HL-60 (cell line): ENCODE measurements at regions not wholly inside any gene's neighbourhood (a gene's known extent, or its start where the extent isn't known, plus 50 kb on each side); places are given as distances from the start of the nearest gene placed in this dataset.

Source experiments
- DNase-seq, 2 experiments: peaks; one replicate each; pipeline ENCODE4 v3.0.0-alpha.2; 2010 to 2020; ENCODE audit warnings: low read depth in 1 of 2, low spot score in 1 of 2
- H3K27ac ChIP-seq: fragments of 250-450 bp; sonication (Bioruptor Pico); replicated peaks from 2 replicates; pipeline ENCODE4 v1.5.1; 2020; ENCODE audit warnings: mild to moderate bottlenecking, moderate library complexity
- H3K27me3 ChIP-seq: fragments of 250-450 bp; sonication (Bioruptor Pico); 2 replicates; pipeline ENCODE4 v1.5.1; 2021; ENCODE audit warnings: mild to moderate bottlenecking, moderate library complexity; ENCODE audit not compliant: insufficient read depth, poor library complexity, severe bottlenecking
- H3K4me3 ChIP-seq: replicated peaks from 2 replicates; pipeline ENCODE4 v1.5.1; 2011; ENCODE audit warnings: mild to moderate bottlenecking, control low read depth, low read length; ENCODE audit not compliant: insufficient read depth
- GABPA ChIP-seq: IDR thresholded peaks from 2 replicates; pipeline ENCODE4 v1.6.1; 2012; ENCODE audit warnings: low read depth
- POLR2AphosphoS5 ChIP-seq: IDR thresholded peaks from 2 replicates; pipeline ENCODE4 v1.6.1; 2012; ENCODE audit warnings: low read depth
- SPI1 ChIP-seq: IDR thresholded peaks from 2 replicates; pipeline ENCODE4 v1.6.1; 2012; ENCODE audit warnings: low read depth, mild to moderate bottlenecking, borderline replicate concordance
- TF ChIP-seq, protein P1 (sequence below): IDR thresholded peaks from one replicate; pipeline ENCODE4 v1.5.1; 2011; ENCODE audit warnings: low read length, control low read depth, inconsistent platforms; ENCODE audit not compliant: insufficient read depth
- TF ChIP-seq, protein P2 (sequence below): IDR thresholded peaks from 2 replicates; pipeline ENCODE4 v1.6.1; 2012; ENCODE audit warnings: low read depth; ENCODE audit not compliant: insufficient replicate concordance

DNA sequence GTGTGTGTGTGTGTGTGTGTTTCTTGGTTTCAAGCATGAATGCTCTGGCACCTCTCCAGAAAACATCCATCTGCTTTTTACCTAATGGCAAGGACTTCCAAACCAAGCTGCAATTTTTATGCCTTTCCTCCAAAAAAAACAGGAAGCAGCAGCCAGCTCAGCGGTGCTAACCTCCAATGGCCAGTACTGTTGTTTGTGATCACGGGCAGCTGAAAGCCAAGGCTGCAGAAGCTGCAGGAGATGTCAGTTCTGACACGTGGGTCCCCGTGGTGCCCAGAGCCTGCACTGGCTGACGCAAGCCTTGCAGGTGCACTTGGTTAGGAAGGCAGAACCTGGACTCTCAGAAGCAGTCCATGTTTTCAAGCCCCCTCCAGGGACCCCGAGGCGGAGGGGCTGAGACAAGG is 313.6 kb upstream of the DDX53 start:
- Histone ChIP-seq H3K4me3 (no peak overlapping the region), H3K27me3 (peaks cover 2% of the 10 kb centered on the region), H3K27ac (no peak overlapping the region)
- TF ChIP-seq, protein P1, sequence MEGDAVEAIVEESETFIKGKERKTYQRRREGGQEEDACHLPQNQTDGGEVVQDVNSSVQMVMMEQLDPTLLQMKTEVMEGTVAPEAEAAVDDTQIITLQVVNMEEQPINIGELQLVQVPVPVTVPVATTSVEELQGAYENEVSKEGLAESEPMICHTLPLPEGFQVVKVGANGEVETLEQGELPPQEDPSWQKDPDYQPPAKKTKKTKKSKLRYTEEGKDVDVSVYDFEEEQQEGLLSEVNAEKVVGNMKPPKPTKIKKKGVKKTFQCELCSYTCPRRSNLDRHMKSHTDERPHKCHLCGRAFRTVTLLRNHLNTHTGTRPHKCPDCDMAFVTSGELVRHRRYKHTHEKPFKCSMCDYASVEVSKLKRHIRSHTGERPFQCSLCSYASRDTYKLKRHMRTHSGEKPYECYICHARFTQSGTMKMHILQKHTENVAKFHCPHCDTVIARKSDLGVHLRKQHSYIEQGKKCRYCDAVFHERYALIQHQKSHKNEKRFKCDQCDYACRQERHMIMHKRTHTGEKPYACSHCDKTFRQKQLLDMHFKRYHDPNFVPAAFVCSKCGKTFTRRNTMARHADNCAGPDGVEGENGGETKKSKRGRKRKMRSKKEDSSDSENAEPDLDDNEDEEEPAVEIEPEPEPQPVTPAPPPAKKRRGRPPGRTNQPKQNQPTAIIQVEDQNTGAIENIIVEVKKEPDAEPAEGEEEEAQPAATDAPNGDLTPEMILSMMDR = no peak
- no peak for TF ChIP-seq SPI1
- no peak for TF ChIP-seq GABPA
- TF ChIP-seq, protein P2, sequence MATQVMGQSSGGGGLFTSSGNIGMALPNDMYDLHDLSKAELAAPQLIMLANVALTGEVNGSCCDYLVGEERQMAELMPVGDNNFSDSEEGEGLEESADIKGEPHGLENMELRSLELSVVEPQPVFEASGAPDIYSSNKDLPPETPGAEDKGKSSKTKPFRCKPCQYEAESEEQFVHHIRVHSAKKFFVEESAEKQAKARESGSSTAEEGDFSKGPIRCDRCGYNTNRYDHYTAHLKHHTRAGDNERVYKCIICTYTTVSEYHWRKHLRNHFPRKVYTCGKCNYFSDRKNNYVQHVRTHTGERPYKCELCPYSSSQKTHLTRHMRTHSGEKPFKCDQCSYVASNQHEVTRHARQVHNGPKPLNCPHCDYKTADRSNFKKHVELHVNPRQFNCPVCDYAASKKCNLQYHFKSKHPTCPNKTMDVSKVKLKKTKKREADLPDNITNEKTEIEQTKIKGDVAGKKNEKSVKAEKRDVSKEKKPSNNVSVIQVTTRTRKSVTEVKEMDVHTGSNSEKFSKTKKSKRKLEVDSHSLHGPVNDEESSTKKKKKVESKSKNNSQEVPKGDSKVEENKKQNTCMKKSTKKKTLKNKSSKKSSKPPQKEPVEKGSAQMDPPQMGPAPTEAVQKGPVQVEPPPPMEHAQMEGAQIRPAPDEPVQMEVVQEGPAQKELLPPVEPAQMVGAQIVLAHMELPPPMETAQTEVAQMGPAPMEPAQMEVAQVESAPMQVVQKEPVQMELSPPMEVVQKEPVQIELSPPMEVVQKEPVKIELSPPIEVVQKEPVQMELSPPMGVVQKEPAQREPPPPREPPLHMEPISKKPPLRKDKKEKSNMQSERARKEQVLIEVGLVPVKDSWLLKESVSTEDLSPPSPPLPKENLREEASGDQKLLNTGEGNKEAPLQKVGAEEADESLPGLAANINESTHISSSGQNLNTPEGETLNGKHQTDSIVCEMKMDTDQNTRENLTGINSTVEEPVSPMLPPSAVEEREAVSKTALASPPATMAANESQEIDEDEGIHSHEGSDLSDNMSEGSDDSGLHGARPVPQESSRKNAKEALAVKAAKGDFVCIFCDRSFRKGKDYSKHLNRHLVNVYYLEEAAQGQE = no peak
- no peak for TF ChIP-seq POLR2AphosphoS5
- no peak for DNase-seq

DNA sequence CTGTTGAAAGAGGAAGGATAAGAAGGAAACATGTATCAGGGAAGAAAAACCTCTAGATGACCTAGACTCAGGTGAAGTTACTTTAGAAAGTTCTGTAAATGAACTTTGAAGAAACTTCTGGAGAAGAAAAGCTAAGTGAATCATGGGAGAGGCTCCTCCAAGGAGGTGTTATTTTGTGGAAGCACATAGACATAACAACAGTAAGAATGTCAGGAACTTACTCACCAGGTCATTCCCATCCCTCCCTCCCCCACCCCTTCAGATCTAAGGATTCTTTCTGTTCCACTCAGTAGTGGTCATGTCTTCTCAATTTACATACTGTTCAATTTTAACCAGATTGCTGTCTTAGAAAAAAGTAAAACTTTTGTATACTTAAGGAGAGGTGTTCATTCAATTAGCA is 310.5 kb upstream of the DDX53 start:
- peaks cover 2% of the 10 kb centered on the region for H3K27me3 ChIP-seq
- DNase-seq = no peak
- TF ChIP-seq, protein P2 = no peak
- H3K4me3 ChIP-seq = no peak overlapping the region
- no peak overlapping the region for H3K27ac ChIP-seq

DNA sequence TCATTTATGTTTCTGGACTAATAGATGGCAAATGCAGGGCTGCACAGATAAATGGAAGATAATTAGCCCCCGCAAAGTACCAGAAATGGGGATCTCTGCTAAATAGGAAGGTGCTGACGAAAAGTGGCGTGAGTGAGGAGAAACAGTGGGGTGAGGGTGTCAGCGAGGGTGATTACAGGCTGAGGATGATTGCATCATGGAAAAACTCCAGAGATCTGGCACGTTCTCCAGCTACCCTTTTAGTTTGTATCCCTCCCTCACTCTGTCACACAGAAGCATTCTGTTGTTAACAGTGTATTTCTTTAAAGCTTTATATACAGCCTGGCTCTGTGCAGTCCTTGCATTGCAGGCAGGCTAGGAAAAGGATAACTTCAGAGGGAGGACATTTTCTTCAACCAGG is 309.6 kb upstream of the DDX53 start:
- no peak overlapping the region for H3K4me3 ChIP-seq
- no peak for DNase-seq
- TF ChIP-seq, protein P2 = no peak
- no peak overlapping the region for H3K27ac ChIP-seq
- H3K27me3 ChIP-seq = peaks cover 2% of the 10 kb centered on the region

DNA sequence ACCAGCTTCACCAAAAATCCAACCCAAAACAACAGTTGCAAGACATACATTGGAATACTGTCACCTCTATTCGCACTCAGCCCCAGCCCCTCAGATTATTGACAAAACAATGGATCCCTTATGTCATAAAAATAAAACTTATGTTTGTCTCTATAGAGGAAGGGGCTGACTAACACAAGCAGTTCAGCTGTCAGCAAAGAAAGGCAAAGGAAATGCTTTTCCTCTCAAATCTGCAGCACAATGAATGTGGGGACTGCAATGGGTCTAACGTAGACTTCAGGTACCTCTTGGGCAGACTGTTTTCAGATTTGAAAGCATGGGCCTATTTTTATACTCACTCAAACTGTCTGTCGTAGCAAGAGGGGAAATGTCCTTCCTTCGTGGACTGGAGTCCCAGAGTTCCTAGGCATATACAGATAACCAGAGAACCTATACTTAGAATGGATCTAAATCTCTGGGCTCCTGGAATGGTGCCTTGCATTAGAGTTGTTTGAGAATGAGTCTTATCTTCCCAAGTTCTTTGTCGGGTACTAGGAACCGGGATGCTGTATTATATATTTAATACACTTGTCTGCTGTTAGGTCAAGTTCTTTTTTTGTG is 307.7 kb upstream of the DDX53 start:
- TF ChIP-seq, protein P2 = no peak
- TF ChIP-seq SPI1 = no peak
- TF ChIP-seq, protein P1 = no peak
- TF ChIP-seq GABPA = no peak
- TF ChIP-seq POLR2AphosphoS5 = no peak
- Histone ChIP-seq H3K4me3 (no peak overlapping the region), H3K27me3 (peaks cover 2% of the 10 kb centered on the region), H3K27ac (no peak overlapping the region)
- DNase-seq = no peak
